GM06990 (cell line): ENCODE measurements at regions not wholly inside any gene's neighbourhood (a gene's known extent, or its start where the extent isn't known, plus 50 kb on each side); places are given as distances from the start of the nearest gene placed in this dataset.

Experiments used
- DNase-seq: peaks from one replicate; pipeline ENCODE4 v3.0.0-alpha.2; 2011; ENCODE audit not compliant: insufficient read length; ENCODE audit errors: extremely low read depth
- H3K27me3 ChIP-seq: replicated peaks from 2 replicates; pipeline ENCODE4 v1.6.0; 2011; ENCODE audit warnings: low read length; ENCODE audit not compliant: control insufficient read depth, insufficient read depth
- H3K36me3 ChIP-seq: 2 replicates; pipeline ENCODE4 v1.5.1; 2011; ENCODE audit warnings: low read length; ENCODE audit not compliant: control insufficient read depth, insufficient read depth
- H3K4me3 ChIP-seq: replicated peaks from 2 replicates; pipeline ENCODE4 v1.5.1; 2011; ENCODE audit warnings: low read depth, mild to moderate bottlenecking, control low read depth, low read length
- TF ChIP-seq, protein P1 (sequence below): IDR thresholded peaks from 2 replicates; pipeline ENCODE4 v1.5.1; 2011; ENCODE audit warnings: low read length, control low read depth, mild to moderate bottlenecking, inconsistent platforms; ENCODE audit not compliant: insufficient read depth, poor library complexity, severe bottlenecking

DNA sequence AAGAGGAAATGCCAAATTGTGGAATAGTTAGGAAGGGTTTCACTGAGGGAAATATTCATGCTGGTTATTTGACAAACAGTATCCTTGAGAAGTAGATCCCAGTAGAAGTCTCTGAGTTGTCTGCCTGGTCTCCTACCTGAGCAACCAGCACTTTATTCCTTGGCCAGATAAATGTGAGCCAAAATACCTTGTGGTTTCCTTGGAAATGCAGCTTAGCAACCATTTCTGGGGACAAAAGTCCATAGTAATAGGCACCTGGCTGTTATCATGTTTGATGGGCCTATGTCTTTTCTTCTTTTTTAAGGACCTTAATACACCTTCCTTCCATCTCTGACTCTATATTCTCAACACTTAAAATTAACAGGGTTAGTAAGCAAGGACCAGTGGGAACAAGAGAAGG lies 217.1 kb upstream of the MARCKS start:
- H3K36me3 ChIP-seq, result no peaks in the 10 kb centered on the region
- TF ChIP-seq, protein P1, sequence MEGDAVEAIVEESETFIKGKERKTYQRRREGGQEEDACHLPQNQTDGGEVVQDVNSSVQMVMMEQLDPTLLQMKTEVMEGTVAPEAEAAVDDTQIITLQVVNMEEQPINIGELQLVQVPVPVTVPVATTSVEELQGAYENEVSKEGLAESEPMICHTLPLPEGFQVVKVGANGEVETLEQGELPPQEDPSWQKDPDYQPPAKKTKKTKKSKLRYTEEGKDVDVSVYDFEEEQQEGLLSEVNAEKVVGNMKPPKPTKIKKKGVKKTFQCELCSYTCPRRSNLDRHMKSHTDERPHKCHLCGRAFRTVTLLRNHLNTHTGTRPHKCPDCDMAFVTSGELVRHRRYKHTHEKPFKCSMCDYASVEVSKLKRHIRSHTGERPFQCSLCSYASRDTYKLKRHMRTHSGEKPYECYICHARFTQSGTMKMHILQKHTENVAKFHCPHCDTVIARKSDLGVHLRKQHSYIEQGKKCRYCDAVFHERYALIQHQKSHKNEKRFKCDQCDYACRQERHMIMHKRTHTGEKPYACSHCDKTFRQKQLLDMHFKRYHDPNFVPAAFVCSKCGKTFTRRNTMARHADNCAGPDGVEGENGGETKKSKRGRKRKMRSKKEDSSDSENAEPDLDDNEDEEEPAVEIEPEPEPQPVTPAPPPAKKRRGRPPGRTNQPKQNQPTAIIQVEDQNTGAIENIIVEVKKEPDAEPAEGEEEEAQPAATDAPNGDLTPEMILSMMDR, result no peak
- no peak overlapping the region for H3K4me3 ChIP-seq
- H3K27me3 ChIP-seq, result no peaks in the 10 kb centered on the region
- DNase-seq, result no peak

DNA sequence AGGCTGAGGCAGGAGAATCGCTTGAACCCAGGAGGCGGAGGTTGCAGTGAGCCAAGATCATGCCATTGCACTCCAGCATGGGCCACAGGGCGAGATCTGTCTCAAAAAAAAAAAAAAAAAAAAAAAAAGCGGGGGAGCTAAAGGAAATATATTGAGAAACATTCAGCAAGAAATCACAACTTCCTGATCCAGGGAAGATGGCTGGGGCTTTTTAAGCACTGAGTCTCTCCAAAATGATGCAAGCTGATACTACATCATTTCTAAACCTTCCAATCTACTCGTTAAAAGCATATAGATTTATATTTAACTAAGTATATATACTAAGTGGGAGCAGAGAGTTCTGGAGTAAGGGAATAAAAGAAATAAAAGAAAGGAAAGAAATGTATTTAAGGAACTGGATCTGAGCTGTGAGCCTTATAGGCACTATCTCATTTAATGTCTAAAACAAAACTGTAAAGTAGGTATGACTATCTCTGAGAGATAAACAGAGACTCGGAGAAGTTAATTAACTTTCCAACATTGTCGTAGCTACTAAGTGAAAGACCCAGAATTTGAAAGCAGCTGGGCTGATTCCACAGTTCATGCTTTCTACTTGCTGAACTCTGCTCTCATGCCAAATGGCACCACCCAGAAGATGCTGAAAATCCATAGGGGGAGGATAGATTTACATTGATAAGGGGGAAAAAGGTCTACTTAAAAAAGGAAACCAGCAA lies 215.0 kb upstream of the MARCKS start:
- Histone ChIP-seq H3K4me3 (peak overlapping the region; percentile 29), H3K27me3 (no peaks in the 10 kb centered on the region)
- no peak for DNase-seq

DNA sequence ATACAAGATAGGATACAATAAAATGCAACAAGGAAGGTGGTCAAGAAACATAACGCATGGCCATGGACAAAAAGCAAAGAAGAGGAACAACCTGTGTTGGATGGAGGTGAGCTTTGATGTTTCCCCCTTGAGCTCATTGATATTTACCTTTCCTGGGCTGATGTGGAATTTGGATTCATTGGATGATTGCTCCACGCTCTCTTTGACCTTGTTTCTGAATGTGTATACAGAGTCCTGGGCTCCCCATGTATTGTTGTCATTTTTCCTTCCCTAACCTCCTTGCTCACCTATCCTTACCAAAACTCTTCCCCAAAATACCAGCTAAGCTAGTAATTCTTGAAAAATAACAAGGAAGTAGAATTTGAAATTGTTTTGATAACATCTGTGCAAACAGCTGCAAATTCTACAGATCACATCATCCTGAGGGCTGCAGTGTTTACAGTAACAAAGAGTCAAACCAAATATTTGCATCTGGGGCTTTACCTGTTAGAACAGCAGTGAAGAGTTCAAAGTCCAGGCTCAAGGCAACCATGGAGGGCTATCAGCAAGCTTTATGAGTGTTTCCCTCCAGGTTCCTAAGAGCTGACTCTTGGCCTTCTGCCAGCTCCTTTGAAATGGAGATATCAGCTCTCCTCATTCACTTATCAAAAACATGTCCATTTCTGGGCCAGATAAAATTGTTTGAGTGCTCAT lies 214.3 kb upstream of the MARCKS start:
- Histone ChIP-seq H3K4me3 (peak overlapping the region; percentile 29), H3K27me3 (no peaks in the 10 kb centered on the region), H3K36me3 (no peaks in the 10 kb centered on the region)
- TF ChIP-seq, protein P1, result no peak
- DNase-seq, result peak; percentile 65

More for the DNA sequence above, 215.0 kb upstream of the MARCKS start:
- H3K36me3 ChIP-seq, result no peaks in the 10 kb centered on the region
- TF ChIP-seq, protein P1, result no peak

DNA sequence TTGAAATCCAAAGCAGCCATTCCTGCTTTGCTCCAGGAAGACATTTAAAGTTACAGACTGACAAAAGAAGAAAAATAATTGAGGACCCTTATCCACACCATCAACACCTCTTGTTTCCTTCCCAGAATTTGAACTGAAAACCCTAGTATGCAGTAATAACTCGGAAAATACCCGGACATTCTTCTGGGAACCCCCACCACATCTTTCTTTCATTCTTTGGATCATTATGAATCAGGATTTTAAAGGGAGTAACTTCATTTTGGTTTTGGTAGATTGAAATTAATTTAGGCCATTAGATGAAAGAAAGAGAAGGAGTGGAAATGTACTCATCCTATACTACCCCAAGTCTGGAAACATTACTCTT lies 213.8 kb upstream of the MARCKS start:
- H3K4me3 ChIP-seq, result peak overlapping the region; percentile 28; the same call in 1 of the 2 replicates
- no peak for DNase-seq
- H3K27me3 ChIP-seq, result no peaks in the 10 kb centered on the region
- TF ChIP-seq, protein P1, result no peak
- H3K36me3 ChIP-seq, result no peaks in the 10 kb centered on the region

DNA sequence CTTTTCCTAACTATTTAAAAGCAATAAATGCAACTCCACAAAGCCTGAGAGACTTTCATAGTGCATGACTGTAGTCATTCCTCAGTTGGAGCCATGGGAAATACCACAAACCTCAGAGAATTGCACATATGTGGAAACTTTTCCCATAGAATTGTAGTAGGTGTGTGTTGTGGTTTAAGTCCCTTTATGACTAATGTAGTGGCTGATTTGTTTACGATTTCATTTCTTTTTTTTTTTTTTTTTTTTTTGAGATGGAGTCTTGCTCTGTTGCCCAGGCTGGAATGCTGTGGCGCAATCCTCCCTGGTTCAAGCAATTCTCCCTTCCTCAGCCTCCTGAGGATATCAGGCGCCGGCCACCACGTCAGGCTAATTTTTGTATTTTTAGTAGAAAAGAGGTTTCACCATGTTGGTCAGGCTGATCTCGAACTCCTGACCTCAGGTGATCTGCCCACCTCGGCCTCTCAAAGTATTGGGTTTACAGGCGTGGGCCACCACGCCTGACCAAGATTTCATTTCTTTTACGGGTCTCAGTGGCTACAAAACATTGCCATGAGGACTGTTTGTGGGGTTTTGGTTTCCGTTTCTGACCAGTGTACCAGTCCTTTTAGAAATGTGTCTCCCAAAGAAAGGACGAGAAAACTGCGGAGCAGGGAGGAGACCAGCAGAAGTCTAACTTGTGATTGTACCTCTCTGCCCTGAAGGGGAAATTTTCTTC lies 212.1 kb upstream of the MARCKS start:
- Histone ChIP-seq H3K36me3 (no peaks in the 10 kb centered on the region), H3K27me3 (no peaks in the 10 kb centered on the region), H3K4me3 (no peak overlapping the region)
- DNase-seq, result peak; percentile 64
- TF ChIP-seq, protein P1, result no peak
